ENCODE measurements at regions not wholly inside any gene's neighbourhood (a gene's known extent, or its start where the extent isn't known, plus 50 kb on each side); places are given as distances from the start of the nearest gene placed in this dataset.

DNA sequence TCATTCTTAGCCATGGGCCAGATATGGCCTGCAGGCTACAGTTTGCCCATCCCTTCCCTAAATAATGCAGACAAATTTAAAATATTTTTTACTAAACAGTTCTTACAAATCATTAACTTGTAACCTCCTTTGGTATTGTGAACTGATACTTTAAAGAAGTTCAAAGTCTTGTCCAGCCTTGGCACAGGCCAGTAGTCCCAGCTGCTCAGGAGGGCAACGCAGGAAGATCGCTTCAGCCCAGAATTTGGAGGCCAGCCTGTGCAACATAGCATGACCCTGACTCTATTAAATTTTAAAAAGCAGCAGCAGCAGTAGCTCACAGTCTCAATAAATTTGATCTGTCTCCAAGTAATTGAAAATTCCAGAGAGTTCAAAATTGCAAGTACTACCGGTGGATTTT is 83.7 kb upstream of the ARHGAP32 start:
- ATAC-seq: no peak
- Histone ChIP-seq H3K9me3 (ENCODE audit: control insufficient read depth, insufficient read depth, low read depth, low read length) (no peaks in the 10 kb centered on the region), H3K4me3 (ENCODE audit: low read depth in 2 of 2, low read length in 2 of 2) (no peak overlapping the region), H3K27me3 (ENCODE audit: control insufficient read depth, insufficient read depth, low read length) (no peaks in the 10 kb centered on the region), H3K27ac (ENCODE audit: low read length) (no peak overlapping the region), H3K36me3 (ENCODE audit: control insufficient read depth, insufficient read depth, low read length) (no peaks in the 10 kb centered on the region), H3K4me1 (ENCODE audit: control insufficient read depth, insufficient read depth, low read length) (peaks cover 55% of the 10 kb centered on the region)
- DNase-seq (ENCODE audit: low read depth, low spot score): no peak
- in situ Hi-C loops (cut with HindIII; ENCODE audit: low pct_unique_long_range_greater_than_20kb, low sequenced_read_pairs) (no loop called here), intact Hi-C loops (cut with micrococcal nuclease; ENCODE audit: unreplicated experiment) (loop anchor here (10.0 kb wide), 1 partner anchor 131 kb away; no protein-coding TSS in a partner anchor)
- BruUV-seq (replicated peaks): no TSS peak
- ChIA-PET CTCF (no interaction called here), POLR2A (interaction anchor here (0.5 kb wide), 2 partner anchors 15 to 34 kb away, joined by 3 read pairs; no protein-coding TSS in a partner anchor)
- TF ChIP-seq, protein P1, sequence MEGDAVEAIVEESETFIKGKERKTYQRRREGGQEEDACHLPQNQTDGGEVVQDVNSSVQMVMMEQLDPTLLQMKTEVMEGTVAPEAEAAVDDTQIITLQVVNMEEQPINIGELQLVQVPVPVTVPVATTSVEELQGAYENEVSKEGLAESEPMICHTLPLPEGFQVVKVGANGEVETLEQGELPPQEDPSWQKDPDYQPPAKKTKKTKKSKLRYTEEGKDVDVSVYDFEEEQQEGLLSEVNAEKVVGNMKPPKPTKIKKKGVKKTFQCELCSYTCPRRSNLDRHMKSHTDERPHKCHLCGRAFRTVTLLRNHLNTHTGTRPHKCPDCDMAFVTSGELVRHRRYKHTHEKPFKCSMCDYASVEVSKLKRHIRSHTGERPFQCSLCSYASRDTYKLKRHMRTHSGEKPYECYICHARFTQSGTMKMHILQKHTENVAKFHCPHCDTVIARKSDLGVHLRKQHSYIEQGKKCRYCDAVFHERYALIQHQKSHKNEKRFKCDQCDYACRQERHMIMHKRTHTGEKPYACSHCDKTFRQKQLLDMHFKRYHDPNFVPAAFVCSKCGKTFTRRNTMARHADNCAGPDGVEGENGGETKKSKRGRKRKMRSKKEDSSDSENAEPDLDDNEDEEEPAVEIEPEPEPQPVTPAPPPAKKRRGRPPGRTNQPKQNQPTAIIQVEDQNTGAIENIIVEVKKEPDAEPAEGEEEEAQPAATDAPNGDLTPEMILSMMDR (IDR thresholded peaks at IDR 0.05): no peak
- no peak for TF ChIP-seq POLR2AphosphoS5 (IDR thresholded peaks at IDR 0.05; ENCODE audit: low read depth, low read length)
- TF ChIP-seq, protein P2, sequence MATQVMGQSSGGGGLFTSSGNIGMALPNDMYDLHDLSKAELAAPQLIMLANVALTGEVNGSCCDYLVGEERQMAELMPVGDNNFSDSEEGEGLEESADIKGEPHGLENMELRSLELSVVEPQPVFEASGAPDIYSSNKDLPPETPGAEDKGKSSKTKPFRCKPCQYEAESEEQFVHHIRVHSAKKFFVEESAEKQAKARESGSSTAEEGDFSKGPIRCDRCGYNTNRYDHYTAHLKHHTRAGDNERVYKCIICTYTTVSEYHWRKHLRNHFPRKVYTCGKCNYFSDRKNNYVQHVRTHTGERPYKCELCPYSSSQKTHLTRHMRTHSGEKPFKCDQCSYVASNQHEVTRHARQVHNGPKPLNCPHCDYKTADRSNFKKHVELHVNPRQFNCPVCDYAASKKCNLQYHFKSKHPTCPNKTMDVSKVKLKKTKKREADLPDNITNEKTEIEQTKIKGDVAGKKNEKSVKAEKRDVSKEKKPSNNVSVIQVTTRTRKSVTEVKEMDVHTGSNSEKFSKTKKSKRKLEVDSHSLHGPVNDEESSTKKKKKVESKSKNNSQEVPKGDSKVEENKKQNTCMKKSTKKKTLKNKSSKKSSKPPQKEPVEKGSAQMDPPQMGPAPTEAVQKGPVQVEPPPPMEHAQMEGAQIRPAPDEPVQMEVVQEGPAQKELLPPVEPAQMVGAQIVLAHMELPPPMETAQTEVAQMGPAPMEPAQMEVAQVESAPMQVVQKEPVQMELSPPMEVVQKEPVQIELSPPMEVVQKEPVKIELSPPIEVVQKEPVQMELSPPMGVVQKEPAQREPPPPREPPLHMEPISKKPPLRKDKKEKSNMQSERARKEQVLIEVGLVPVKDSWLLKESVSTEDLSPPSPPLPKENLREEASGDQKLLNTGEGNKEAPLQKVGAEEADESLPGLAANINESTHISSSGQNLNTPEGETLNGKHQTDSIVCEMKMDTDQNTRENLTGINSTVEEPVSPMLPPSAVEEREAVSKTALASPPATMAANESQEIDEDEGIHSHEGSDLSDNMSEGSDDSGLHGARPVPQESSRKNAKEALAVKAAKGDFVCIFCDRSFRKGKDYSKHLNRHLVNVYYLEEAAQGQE (IDR thresholded peaks at IDR 0.05; ENCODE audit: insufficient read depth in 1 of 2, low read depth in 2 of 2, low read length in 1 of 2): no peak
- no peak for TF ChIP-seq SIN3A (IDR thresholded peaks at IDR 0.05; ENCODE audit: borderline replicate concordance, insufficient read depth, low read depth, low read length)
- TF ChIP-seq TCF7L2 (IDR thresholded peaks at IDR 0.05; ENCODE audit: low read depth, low read length): no peak

DNA sequence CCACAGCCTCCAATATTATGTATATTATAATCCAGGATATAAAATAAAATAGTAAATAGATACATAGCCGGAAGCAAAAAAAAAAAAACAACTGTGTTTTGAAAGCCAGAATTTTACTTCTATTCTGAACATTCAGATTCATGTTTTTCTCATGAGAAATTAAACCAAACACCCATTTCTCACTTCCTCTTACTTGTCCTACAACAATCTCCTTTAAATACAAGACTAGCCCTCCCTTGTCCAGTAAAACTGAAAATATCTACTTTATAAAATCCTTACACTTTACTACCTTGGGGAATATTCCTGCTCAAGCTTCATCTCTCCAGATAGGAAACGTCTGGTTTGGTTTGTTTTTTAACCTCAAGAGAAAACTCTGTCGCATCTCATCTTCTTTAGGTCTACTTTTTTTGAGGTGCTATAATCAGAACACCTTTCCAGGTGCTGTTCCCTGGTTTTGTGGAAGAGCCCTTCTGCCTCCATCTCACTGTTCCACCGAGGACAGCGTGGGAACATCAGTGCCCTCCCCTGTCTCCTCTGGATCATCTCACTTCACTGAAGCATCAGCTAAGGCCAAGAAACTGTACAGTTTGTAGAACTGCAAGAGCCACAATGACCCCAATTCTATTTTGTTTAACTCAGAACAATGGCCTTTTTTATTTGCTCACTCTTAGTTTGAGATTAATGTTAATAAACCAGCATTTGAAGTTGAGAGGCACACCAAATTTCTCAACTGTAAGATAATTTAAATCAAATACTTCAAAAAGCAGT is 82.0 kb upstream of the ARHGAP32 start:
- TF ChIP-seq SIN3A (IDR thresholded peaks at IDR 0.05; ENCODE audit: borderline replicate concordance, insufficient read depth, low read depth, low read length) (no peak), TCF7L2 (IDR thresholded peaks at IDR 0.05; ENCODE audit: low read depth, low read length) (no peak), POLR2AphosphoS5 (IDR thresholded peaks at IDR 0.05; ENCODE audit: low read depth, low read length) (no peak)
- TF ChIP-seq, protein P1 (IDR thresholded peaks at IDR 0.05): no peak
- TF ChIP-seq, protein P2 (IDR thresholded peaks at IDR 0.05; ENCODE audit: insufficient read depth in 1 of 2, low read depth in 2 of 2, low read length in 1 of 2): no peak
- in situ Hi-C loops (cut with HindIII; ENCODE audit: low pct_unique_long_range_greater_than_20kb, low sequenced_read_pairs): no loop called here
- intact Hi-C loops (cut with micrococcal nuclease; ENCODE audit: unreplicated experiment): loop anchor here (10.0 kb wide), 1 partner anchor 129 kb away; no protein-coding TSS in a partner anchor
- H3K27me3 ChIP-seq (ENCODE audit: control insufficient read depth, insufficient read depth, low read length): no peaks in the 10 kb centered on the region
- peaks cover 47% of the 10 kb centered on the region for H3K4me1 ChIP-seq (ENCODE audit: control insufficient read depth, insufficient read depth, low read length)
- H3K4me3 ChIP-seq (ENCODE audit: low read depth in 2 of 2, low read length in 2 of 2): no peak overlapping the region
- H3K27ac ChIP-seq (ENCODE audit: low read length): peak overlapping the region; percentile 15; the same call in 1 of the 2 replicates
- H3K36me3 ChIP-seq (ENCODE audit: control insufficient read depth, insufficient read depth, low read length): no peaks in the 10 kb centered on the region
- CTCF ChIA-PET: no interaction called here
- DNase-seq (ENCODE audit: low read depth, low spot score): no peak
- H3K9me3 ChIP-seq (ENCODE audit: control insufficient read depth, insufficient read depth, low read depth, low read length): no peaks in the 10 kb centered on the region
- no TSS peak for BruUV-seq (replicated peaks)
- no peak for ATAC-seq
- POLR2A ChIA-PET: no interaction called here
